Endothelial cell of umbilical vein (primary cell): ENCODE measurements at regions not wholly inside any gene's neighbourhood (a gene's known extent, or its start where the extent isn't known, plus 50 kb on each side); places are given as distances from the start of the nearest gene placed in this dataset.

ENCODE experiments used
- BruUV-seq: library from RNA; stranded (reverse); fragments of 400-500 nt; replicated peaks from 2 replicates; lab custom pipeline; 2021; lab: Mats Ljungman, UMichigan
- CTCF ChIA-PET: fragments of 300-600, 350-600 bp; sonication (Branson Sonifier 250); formaldehyde crosslinking; loops from one replicate; lab custom pipeline; 2021; ENCODE audit warnings: antibody characterized with exemption, inconsistent platforms; lab: Charles Lee
- POLR2A ChIA-PET: fragments of 300-600, 350-600 bp; sonication (Branson Sonifier 250); formaldehyde crosslinking; loops from one replicate; lab custom pipeline; 2021; ENCODE audit warnings: antibody characterized with exemption, inconsistent platforms; lab: Charles Lee
- DNase-seq: peaks from one replicate; pipeline ENCODE4 v3.0.0-alpha.2; 2011; ENCODE audit warnings: low read depth, low spot score
- FAIRE-seq: peaks from 2 replicates; lab custom pipeline; 2011; peaks lifted over from hg19 to GRCh38; lab: Jason Lieb, UNC
- H2AFZ ChIP-seq: 2 replicates; pipeline ENCODE4 v1.6.0; 2012; ENCODE audit warnings: low read depth, low read length, control low read depth, inconsistent platforms
- H3K27ac ChIP-seq: 2 replicates; pipeline ENCODE4 v1.5.1; 2011; ENCODE audit warnings: low read depth, mild to moderate bottlenecking, control low read depth, low read length, moderate library complexity; ENCODE audit not compliant: insufficient read depth
- H3K27me3 ChIP-seq, 2 experiments: 2 replicates each; pipeline versions ENCODE4 v1.6.0 to v1.6.1; 2011; ENCODE audit warnings: low read length in 2 of 2, mixed read lengths in 1 of 2; ENCODE audit not compliant: control insufficient read depth in 2 of 2, insufficient read depth in 2 of 2
- H3K36me3 ChIP-seq, 2 experiments: 2 replicates in 1 of 2; 3 replicates in 1 of 2; pipeline ENCODE4 v1.5.1; 2011; ENCODE audit warnings: low read length in 2 of 2, mild to moderate bottlenecking in 1 of 2, moderate library complexity in 1 of 2; ENCODE audit not compliant: control insufficient read depth in 2 of 2, insufficient read depth in 2 of 2; ENCODE audit errors: extremely low read depth in 1 of 2
- H3K4me1 ChIP-seq: 3 replicates; pipeline ENCODE4 v1.5.1; 2011; ENCODE audit warnings: mild to moderate bottlenecking, low read length; ENCODE audit not compliant: control insufficient read depth, insufficient read depth; ENCODE audit errors: extremely low read depth
- H3K4me2 ChIP-seq: 2 replicates; pipeline ENCODE4 v1.6.1; 2011; ENCODE audit warnings: low read length, control low read depth, mixed read lengths; ENCODE audit not compliant: insufficient read depth
- H3K4me3 ChIP-seq, 3 experiments: fragments of 200-600 bp in 1 of 3; sonication (generic), shearing (Covaris generic) in 1 of 3; replicated peaks in 1 of 3; 2 replicates each; pipeline ENCODE4 v1.5.1; 2011 to 2016; ENCODE audit warnings: control low read depth in 3 of 3, low read length in 3 of 3, mild to moderate bottlenecking in 2 of 3, inconsistent platforms in 1 of 3, low read depth in 1 of 3, moderate library complexity in 1 of 3; ENCODE audit not compliant: insufficient read depth in 1 of 3
- H3K79me2 ChIP-seq: 2 replicates; pipeline ENCODE4 v1.6.0; 2012; ENCODE audit warnings: low read length, inconsistent platforms; ENCODE audit not compliant: control insufficient read depth, insufficient read depth
- H3K9ac ChIP-seq: replicated peaks from 2 replicates; pipeline ENCODE3; 2011; ENCODE audit warnings: low read length, control low read depth; ENCODE audit not compliant: insufficient read depth; ENCODE audit errors: extremely low read depth
- H3K9me1 ChIP-seq: replicated peaks from 3 replicates; pipeline ENCODE4 v1.6.0; 2011; ENCODE audit warnings: mild to moderate bottlenecking, low read length; ENCODE audit not compliant: control insufficient read depth, insufficient read depth; ENCODE audit errors: extremely low read depth
- H3K9me3 ChIP-seq: replicated peaks from 2 replicates; pipeline ENCODE4 v1.5.1; 2012; ENCODE audit warnings: low read length, inconsistent platforms; ENCODE audit not compliant: control insufficient read depth, insufficient read depth
- H4K20me1 ChIP-seq: replicated peaks from 2 replicates; pipeline ENCODE3; 2011; ENCODE audit warnings: mild to moderate bottlenecking, low read length; ENCODE audit not compliant: control insufficient read depth, insufficient read depth; ENCODE audit errors: extremely low read depth
- FOS ChIP-seq: IDR thresholded peaks from 2 replicates; pipeline ENCODE4 v1.6.1; 2011; ENCODE audit warnings: mild to moderate bottlenecking, low read length, moderate library complexity, borderline replicate concordance; ENCODE audit not compliant: insufficient read depth
- JUN ChIP-seq: IDR thresholded peaks from 2 replicates; pipeline ENCODE4 v1.6.1; 2011; ENCODE audit warnings: borderline replicate concordance, low read depth; ENCODE audit not compliant: insufficient read length, insufficient read depth
- POLR2A ChIP-seq: IDR thresholded peaks from 2 replicates; pipeline ENCODE4 v1.6.1; 2012; ENCODE audit warnings: low read depth, mild to moderate bottlenecking, control low read depth, low read length
- POLR2AphosphoS5 ChIP-seq: IDR thresholded peaks from 2 replicates; pipeline ENCODE4 v1.6.1; 2012; ENCODE audit warnings: low read depth, mild to moderate bottlenecking, control low read depth, low read length, moderate library complexity; ENCODE audit not compliant: insufficient read depth
- dilution Hi-C: fragments of 300-500 bp; cut with MboI; formaldehyde crosslinking; loops from one replicate; pipeline ENCODE4 v1.15.0; 2019; ENCODE audit warnings: low sequenced_read_pairs; ENCODE audit not compliant: extremely low pct_ligation_motif_present
- intact Hi-C: fragments of 100-400 bp; cut with micrococcal nuclease; formaldehyde crosslinking; loops from one replicate; pipeline ENCODE4 v1.10.0; 2022
- TF ChIP-seq, protein P1 (sequence below), 2 donors: IDR thresholded peaks; 1 replicate in 1 of 2; 2 replicates in 1 of 2; pipeline ENCODE4 v1.5.1; 2011; ENCODE audit warnings: low read length in 2 of 2, mild to moderate bottlenecking in 2 of 2, moderate library complexity in 2 of 2, control low read depth in 1 of 2, inconsistent platforms in 1 of 2, low read depth in 1 of 2; ENCODE audit not compliant: insufficient read depth in 1 of 2; ENCODE audit errors: extremely low read depth in 1 of 2

DNA sequence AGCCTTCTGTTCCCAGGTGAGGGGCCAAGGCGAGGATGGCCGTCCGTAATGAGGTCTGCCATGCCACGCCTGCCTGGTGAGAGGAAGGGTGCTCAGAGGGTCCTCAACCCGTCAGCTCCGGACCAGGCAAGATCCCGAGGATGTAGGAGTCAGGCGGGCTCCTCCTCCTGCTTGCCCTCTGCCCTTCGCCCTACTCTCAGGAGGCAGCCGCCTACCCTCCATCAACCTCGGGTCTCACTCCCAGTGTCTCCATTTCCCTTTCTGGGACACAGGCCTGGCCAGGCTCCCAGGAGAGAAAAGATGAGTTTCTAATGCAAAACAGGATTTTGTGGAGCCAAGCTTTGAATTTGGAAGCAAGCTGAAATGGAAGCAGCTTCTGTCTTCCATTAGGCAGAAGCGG lies 184.0 kb downstream of the PTPN20 start:
- no peaks in the 10 kb centered on the region for H4K20me1 ChIP-seq
- no peak overlapping the region for H3K27ac ChIP-seq
- no peak overlapping the region for H2AFZ ChIP-seq
- intact Hi-C loops = no loop called here
- H3K27me3 ChIP-seq = no peaks in the 10 kb centered on the region
- ChIA-PET CTCF (no interaction called here), POLR2A (no interaction called here)
- TF ChIP-seq POLR2AphosphoS5 (no peak), FOS (no peak), POLR2A (no peak)
- TF ChIP-seq, protein P1, sequence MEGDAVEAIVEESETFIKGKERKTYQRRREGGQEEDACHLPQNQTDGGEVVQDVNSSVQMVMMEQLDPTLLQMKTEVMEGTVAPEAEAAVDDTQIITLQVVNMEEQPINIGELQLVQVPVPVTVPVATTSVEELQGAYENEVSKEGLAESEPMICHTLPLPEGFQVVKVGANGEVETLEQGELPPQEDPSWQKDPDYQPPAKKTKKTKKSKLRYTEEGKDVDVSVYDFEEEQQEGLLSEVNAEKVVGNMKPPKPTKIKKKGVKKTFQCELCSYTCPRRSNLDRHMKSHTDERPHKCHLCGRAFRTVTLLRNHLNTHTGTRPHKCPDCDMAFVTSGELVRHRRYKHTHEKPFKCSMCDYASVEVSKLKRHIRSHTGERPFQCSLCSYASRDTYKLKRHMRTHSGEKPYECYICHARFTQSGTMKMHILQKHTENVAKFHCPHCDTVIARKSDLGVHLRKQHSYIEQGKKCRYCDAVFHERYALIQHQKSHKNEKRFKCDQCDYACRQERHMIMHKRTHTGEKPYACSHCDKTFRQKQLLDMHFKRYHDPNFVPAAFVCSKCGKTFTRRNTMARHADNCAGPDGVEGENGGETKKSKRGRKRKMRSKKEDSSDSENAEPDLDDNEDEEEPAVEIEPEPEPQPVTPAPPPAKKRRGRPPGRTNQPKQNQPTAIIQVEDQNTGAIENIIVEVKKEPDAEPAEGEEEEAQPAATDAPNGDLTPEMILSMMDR (IDR thresholded peaks at IDR 0.05; ENCODE audit: extremely low read depth in 1 of 2, insufficient read depth in 1 of 2, low read depth in 1 of 2, low read length in 2 of 2) = no peak
- no peaks in the 10 kb centered on the region for H3K36me3 ChIP-seq
- H3K4me3 ChIP-seq = no peak overlapping the region
- FAIRE-seq (no peak), DNase-seq (no peak)
- no peak overlapping the region for H3K9ac ChIP-seq
- no TSS peak for BruUV-seq
- H3K4me1 ChIP-seq = no peaks in the 10 kb centered on the region
- no peaks in the 10 kb centered on the region for H3K9me1 ChIP-seq
- no peak overlapping the region for H3K4me2 ChIP-seq
- H3K79me2 ChIP-seq = no peaks in the 10 kb centered on the region
- H3K9me3 ChIP-seq = no peaks in the 10 kb centered on the region
- dilution Hi-C loops = no loop called here

GRCh38 chr10:47095848-47096612 lies 184.8 kb downstream of the PTPN20 start:
- H3K4me1 ChIP-seq = no peaks in the 10 kb centered on the region
- H3K27ac ChIP-seq = no peak overlapping the region
- H3K4me2 ChIP-seq = no peak overlapping the region
- no peak overlapping the region for H2AFZ ChIP-seq
- POLR2A ChIA-PET = no interaction called here
- dilution Hi-C loops (no loop called here), intact Hi-C loops (no loop called here)
- H3K4me3 ChIP-seq = no peak overlapping the region
- no peaks in the 10 kb centered on the region for H3K9me3 ChIP-seq
- no TSS peak for BruUV-seq
- no peaks in the 10 kb centered on the region for H3K79me2 ChIP-seq
- H3K9ac ChIP-seq = no peak overlapping the region
- TF ChIP-seq JUN = no peak
- no peaks in the 10 kb centered on the region for H3K9me1 ChIP-seq
- no peak for FAIRE-seq
- H3K27me3 ChIP-seq = no peaks in the 10 kb centered on the region
- CTCF ChIA-PET = no interaction called here
- no peaks in the 10 kb centered on the region for H3K36me3 ChIP-seq
- H4K20me1 ChIP-seq = no peaks in the 10 kb centered on the region
- DNase-seq = no peak
